ENCODE measurements at regions not wholly inside any gene's neighbourhood (a gene's known extent, or its start where the extent isn't known, plus 50 kb on each side); places are given as distances from the start of the nearest gene placed in this dataset.
A peak's percentile ranks its signal among the peaks of the same experiment; 100 is the strongest.

GRCh38 chr13:80048802-80049201 lies 292.1 kb downstream of the SPRY2 start (continued):
- no peak for TF ChIP-seq ZBTB33 (IDR thresholded peaks at IDR 0.05)
- TF ChIP-seq, protein P1, sequence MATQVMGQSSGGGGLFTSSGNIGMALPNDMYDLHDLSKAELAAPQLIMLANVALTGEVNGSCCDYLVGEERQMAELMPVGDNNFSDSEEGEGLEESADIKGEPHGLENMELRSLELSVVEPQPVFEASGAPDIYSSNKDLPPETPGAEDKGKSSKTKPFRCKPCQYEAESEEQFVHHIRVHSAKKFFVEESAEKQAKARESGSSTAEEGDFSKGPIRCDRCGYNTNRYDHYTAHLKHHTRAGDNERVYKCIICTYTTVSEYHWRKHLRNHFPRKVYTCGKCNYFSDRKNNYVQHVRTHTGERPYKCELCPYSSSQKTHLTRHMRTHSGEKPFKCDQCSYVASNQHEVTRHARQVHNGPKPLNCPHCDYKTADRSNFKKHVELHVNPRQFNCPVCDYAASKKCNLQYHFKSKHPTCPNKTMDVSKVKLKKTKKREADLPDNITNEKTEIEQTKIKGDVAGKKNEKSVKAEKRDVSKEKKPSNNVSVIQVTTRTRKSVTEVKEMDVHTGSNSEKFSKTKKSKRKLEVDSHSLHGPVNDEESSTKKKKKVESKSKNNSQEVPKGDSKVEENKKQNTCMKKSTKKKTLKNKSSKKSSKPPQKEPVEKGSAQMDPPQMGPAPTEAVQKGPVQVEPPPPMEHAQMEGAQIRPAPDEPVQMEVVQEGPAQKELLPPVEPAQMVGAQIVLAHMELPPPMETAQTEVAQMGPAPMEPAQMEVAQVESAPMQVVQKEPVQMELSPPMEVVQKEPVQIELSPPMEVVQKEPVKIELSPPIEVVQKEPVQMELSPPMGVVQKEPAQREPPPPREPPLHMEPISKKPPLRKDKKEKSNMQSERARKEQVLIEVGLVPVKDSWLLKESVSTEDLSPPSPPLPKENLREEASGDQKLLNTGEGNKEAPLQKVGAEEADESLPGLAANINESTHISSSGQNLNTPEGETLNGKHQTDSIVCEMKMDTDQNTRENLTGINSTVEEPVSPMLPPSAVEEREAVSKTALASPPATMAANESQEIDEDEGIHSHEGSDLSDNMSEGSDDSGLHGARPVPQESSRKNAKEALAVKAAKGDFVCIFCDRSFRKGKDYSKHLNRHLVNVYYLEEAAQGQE (IDR thresholded peaks at IDR 0.05; ENCODE audit: low read depth, low read length), result no peak
- TF ChIP-seq EGR1 (IDR thresholded peaks at IDR 0.05; ENCODE audit: borderline replicate concordance in 1 of 2, low read depth in 2 of 2, low read length in 2 of 2), result peak in 1 of 2 experiments; percentile 91; a peak in 2 of 3 replicates
- TF ChIP-seq ZNF622 (IDR thresholded peaks at IDR 0.05), result no peak
- no peak for TF ChIP-seq RCOR1 (conservative IDR thresholded peaks at IDR 0.05; ENCODE audit: low read depth, low read length)
- TF ChIP-seq NR2C2 (IDR thresholded peaks at IDR 0.05; ENCODE audit: borderline replicate concordance, control insufficient read depth, insufficient read length, low read depth), result no peak
- peak; percentile 84 for TF ChIP-seq CHD2 (IDR thresholded peaks at IDR 0.05; ENCODE audit: borderline replicate concordance, low read depth, low read length)
- no peak for TF ChIP-seq NRF1 (conservative IDR thresholded peaks at IDR 0.05; ENCODE audit: low read depth, low read length)
- no peak for TF ChIP-seq USF1 (IDR thresholded peaks at IDR 0.05; ENCODE audit: borderline replicate concordance, extremely low read length, insufficient read depth, low read depth, low read length)
- TF ChIP-seq NBN (IDR thresholded peaks at IDR 0.05), result peak; percentile 91; the same call in 1 of the 2 replicates
- TF ChIP-seq PKNOX1 (IDR thresholded peaks at IDR 0.05), result peak; percentile 63
- TF ChIP-seq BRCA1 (IDR thresholded peaks at IDR 0.05; ENCODE audit: low read depth, low read length), result no peak
- peak; percentile 76; the same call in 1 of the 2 replicates for TF ChIP-seq CBX5 (IDR thresholded peaks at IDR 0.05; ENCODE audit: low read depth)
- peak in 1 of 2 experiments; percentile 97; a peak in 2 of 4 replicates for TF ChIP-seq ETV6 (conservative IDR thresholded peaks at IDR 0.05 in 1 of 2, IDR thresholded peaks at IDR 0.05 in 1 of 2; ENCODE audit: borderline replicate concordance in 1 of 2, low read depth in 1 of 2)
- TF ChIP-seq CBFB (IDR thresholded peaks at IDR 0.05; ENCODE audit: low read depth), result peak; percentile 84
- TF ChIP-seq CEBPB (IDR thresholded peaks at IDR 0.05; ENCODE audit: borderline replicate concordance in 1 of 2, low read depth in 2 of 2, low read length in 2 of 2), result peak in 1 of 2 experiments; percentile 90; a peak in 2 of 4 replicates
- no peak for TF ChIP-seq ZSCAN29 (IDR thresholded peaks at IDR 0.05)
- TF ChIP-seq ZNF217 (IDR thresholded peaks at IDR 0.05), result peak; percentile 78; the same call in 1 of the 2 replicates
- TF ChIP-seq RAD51 (IDR thresholded peaks at IDR 0.05), result peak; percentile 67; the same call in 1 of the 2 replicates
- TF ChIP-seq STAT1 (conservative IDR thresholded peaks at IDR 0.05), result no peak
- peak; percentile 50 for TF ChIP-seq KLF5 (IDR thresholded peaks at IDR 0.05; ENCODE audit: partially characterized antibody)
- no peak for TF ChIP-seq MAX (IDR thresholded peaks at IDR 0.05; ENCODE audit: low read depth, low read length)
- TF ChIP-seq TCF7 (IDR thresholded peaks at IDR 0.05; ENCODE audit: borderline replicate concordance), result peak; percentile 48; the same call in 1 of the 2 replicates

Data from GM12878 (cell line).